ENCODE measurements at regions not wholly inside any gene's neighbourhood (a gene's known extent, or its start where the extent isn't known, plus 50 kb on each side); places are given as distances from the start of the nearest gene placed in this dataset.

DNA sequence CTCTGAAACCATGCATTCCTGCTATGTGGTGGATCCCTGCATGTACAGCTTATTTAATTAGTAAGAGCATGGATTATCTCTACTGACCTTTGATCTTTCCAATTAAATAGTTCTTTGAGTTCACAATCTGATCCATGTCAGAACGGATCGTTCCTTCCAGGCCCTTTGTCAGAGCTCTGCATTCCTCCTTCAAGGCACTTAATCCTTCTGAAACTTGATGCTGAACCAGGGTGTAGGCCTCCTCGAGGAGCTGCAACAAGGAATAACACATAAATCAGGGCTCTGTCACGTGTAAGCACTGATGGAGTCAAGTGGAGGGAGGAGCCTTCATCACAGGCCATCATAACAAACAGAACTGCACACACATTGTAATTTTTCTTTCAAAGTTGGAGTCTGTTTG, 68.4 kb upstream of the EDEM3 start:
- intact Hi-C loops (cut with DNase I) = no loop called here
- H3K9me3 ChIP-seq = no peaks in the 10 kb centered on the region
- TF ChIP-seq, protein P1, sequence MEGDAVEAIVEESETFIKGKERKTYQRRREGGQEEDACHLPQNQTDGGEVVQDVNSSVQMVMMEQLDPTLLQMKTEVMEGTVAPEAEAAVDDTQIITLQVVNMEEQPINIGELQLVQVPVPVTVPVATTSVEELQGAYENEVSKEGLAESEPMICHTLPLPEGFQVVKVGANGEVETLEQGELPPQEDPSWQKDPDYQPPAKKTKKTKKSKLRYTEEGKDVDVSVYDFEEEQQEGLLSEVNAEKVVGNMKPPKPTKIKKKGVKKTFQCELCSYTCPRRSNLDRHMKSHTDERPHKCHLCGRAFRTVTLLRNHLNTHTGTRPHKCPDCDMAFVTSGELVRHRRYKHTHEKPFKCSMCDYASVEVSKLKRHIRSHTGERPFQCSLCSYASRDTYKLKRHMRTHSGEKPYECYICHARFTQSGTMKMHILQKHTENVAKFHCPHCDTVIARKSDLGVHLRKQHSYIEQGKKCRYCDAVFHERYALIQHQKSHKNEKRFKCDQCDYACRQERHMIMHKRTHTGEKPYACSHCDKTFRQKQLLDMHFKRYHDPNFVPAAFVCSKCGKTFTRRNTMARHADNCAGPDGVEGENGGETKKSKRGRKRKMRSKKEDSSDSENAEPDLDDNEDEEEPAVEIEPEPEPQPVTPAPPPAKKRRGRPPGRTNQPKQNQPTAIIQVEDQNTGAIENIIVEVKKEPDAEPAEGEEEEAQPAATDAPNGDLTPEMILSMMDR (IDR thresholded peaks at IDR 0.05) = no peak
- no peak for TF ChIP-seq POLR2A (IDR thresholded peaks at IDR 0.05)
- H3K27ac ChIP-seq = peak overlapping the region in 1 of 4 donors; percentile 6
- no peak for DNase-seq
- H3K4me1 ChIP-seq = peaks cover 24% of the 10 kb centered on the region
- ATAC-seq = no peak
- no peak overlapping the region for H3K4me3 ChIP-seq
- no peaks in the 10 kb centered on the region for H3K27me3 ChIP-seq
- H3K36me3 ChIP-seq (replicated peaks in 1 of 2; ENCODE audit: insufficient read depth in 1 of 2, low read depth in 2 of 2) = peaks cover 0 to 15% of the 10 kb centered on the region in 2 donors
- WGBS, 2 donors = 44 to 50% methylated on average over 4 of the region's 4 CpGs

DNA sequence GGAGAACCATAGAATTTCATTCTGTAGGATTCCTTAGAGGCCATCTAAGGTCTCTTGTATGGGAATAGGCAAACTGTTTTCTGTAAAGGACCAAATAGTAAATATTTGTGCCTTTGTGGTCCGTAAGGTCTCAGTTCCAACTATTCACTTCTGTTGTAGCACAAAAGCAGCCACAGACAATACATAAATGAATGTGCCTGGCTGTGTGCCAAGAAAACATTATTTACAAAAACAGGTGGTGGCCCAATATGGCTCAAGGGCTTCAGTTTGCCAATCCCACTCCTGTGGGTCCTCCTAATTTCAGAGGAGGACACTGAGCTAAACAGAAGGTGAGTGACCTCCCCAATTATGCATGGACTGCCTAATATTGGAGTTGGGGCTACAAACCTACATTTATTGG, 67.6 kb upstream of the EDEM3 start:
- TF ChIP-seq, protein P1 (IDR thresholded peaks at IDR 0.05) = no peak
- no peak for TF ChIP-seq POLR2A (IDR thresholded peaks at IDR 0.05)
- Histone ChIP-seq H3K27me3 (no peaks in the 10 kb centered on the region), H3K36me3 (replicated peaks in 1 of 2; ENCODE audit: insufficient read depth in 1 of 2, low read depth in 2 of 2) (peaks cover 0 to 17% of the 10 kb centered on the region in 2 donors), H3K27ac (peak overlapping the region in 1 of 4 donors; percentile 6), H3K4me3 (no peak overlapping the region), H3K9me3 (no peaks in the 10 kb centered on the region), H3K4me1 (peaks cover 24% of the 10 kb centered on the region)
- intact Hi-C loops (cut with DNase I) = no loop called here
- WGBS, 2 donors = 86 to 89% methylated on average over 1 of the region's 1 CpG
- ATAC-seq (no peak), DNase-seq (no peak)

DNA sequence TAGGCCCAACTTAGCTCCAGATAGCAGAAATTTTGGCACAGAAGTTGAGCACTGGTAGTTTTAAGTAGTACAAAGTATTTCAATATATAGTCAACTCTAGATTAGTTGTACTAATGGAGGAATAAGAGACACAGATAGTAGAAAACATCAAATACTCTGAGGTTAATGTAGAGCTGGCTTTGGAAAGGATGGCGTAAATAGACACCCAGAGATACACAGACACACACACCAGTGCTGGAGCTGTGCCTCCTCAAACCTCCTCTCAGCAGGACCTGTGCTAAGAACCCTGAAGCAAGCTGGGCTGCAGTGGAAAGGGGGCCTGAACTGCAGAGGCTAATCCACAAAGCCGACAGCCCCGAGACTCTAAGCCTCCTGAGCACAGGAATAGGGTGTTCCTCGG, 67.0 kb upstream of the EDEM3 start:
- Histone ChIP-seq H3K27ac (no peak overlapping the region), H3K4me1 (peaks cover 24% of the 10 kb centered on the region), H3K27me3 (no peaks in the 10 kb centered on the region), H3K4me3 (no peak overlapping the region), H3K36me3 (replicated peaks in 1 of 2; ENCODE audit: insufficient read depth in 1 of 2, low read depth in 2 of 2) (peaks cover 0 to 17% of the 10 kb centered on the region in 2 donors), H3K9me3 (no peaks in the 10 kb centered on the region)
- TF ChIP-seq, protein P1 (IDR thresholded peaks at IDR 0.05) = no peak
- TF ChIP-seq POLR2A (IDR thresholded peaks at IDR 0.05) = no peak
- no peak for ATAC-seq
- WGBS, 2 donors = 90 to 93% methylated on average over 4 of the region's 4 CpGs
- intact Hi-C loops (cut with DNase I) = no loop called here
- no peak for DNase-seq

GRCh38 chr1:184820956-184821355, 66.3 kb upstream of the EDEM3 start:
- 84 to 88% methylated on average over 5 of the region's 5 CpGs for WGBS, 2 donors
- H3K4me1 ChIP-seq = peaks cover 24% of the 10 kb centered on the region
- DNase-seq (no peak), ATAC-seq (no peak)
- intact Hi-C loops (cut with DNase I) = no loop called here
- no peaks in the 10 kb centered on the region for H3K27me3 ChIP-seq
- no peak for TF ChIP-seq POLR2A (IDR thresholded peaks at IDR 0.05)
- TF ChIP-seq, protein P1 (IDR thresholded peaks at IDR 0.05) = no peak
- peaks cover 0 to 17% of the 10 kb centered on the region in 2 donors for H3K36me3 ChIP-seq (replicated peaks in 1 of 2; ENCODE audit: insufficient read depth in 1 of 2, low read depth in 2 of 2)
- H3K27ac ChIP-seq = no peak overlapping the region
- no peak overlapping the region for H3K4me3 ChIP-seq
- no peaks in the 10 kb centered on the region for H3K9me3 ChIP-seq

DNA sequence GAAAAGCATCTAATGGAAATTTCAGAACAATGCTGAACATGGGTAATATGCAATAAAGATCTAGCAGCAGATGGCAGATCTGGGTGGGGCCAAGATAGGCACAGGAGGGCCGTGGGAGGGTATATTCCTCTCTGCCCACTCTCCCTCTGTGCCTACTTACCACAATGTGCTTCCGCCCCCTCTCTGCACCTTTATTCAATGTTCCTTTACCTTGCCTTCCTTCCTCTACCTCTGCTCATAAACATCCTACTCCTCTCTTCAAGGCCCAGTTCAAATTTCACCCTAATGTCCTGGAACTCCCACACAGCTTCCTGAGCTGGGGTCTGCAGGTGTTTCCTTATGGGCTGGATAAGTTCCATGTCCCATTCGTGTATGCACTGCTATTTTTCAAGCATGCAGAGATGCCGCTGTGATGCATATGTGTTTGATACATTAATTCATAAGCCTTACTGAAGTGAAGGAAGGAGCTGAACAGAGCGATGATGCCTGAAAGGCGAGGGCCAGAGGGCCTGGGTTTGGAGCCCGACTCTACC, 65.6 kb upstream of the EDEM3 start:
- intact Hi-C loops (cut with DNase I) = no loop called here
- Histone ChIP-seq H3K27ac (no peak overlapping the region), H3K9me3 (no peaks in the 10 kb centered on the region), H3K4me1 (peaks cover 24% of the 10 kb centered on the region), H3K27me3 (no peaks in the 10 kb centered on the region), H3K36me3 (replicated peaks in 1 of 2; ENCODE audit: insufficient read depth in 1 of 2, low read depth in 2 of 2) (peaks cover 0 to 17% of the 10 kb centered on the region in 2 donors), H3K4me3 (no peak overlapping the region)
- TF ChIP-seq POLR2A (IDR thresholded peaks at IDR 0.05) = no peak
- TF ChIP-seq, protein P1 (IDR thresholded peaks at IDR 0.05) = no peak
- DNase-seq (no peak), ATAC-seq (no peak)
- 80 to 87% methylated on average over 7 of the region's 7 CpGs for WGBS, 2 donors
